ENCODE measurements at regions not wholly inside any gene's neighbourhood (a gene's known extent, or its start where the extent isn't known, plus 50 kb on each side); places are given as distances from the start of the nearest gene placed in this dataset.

- TF ChIP-seq REST (IDR thresholded peaks at IDR 0.05; ENCODE audit: unreplicated experiment) (no peak), STAT1 (IDR thresholded peaks at IDR 0.05; ENCODE audit: unreplicated experiment) (no peak)
These were observed 383.9 kb downstream of the TLR4 start (continued) for GRCh38 chr9:118088090-118088489.

GRCh38 chr9:118091226-118091625, 387.0 kb downstream of the TLR4 start:
- H3K27me3 Mint-ChIP-seq (ENCODE audit: insufficient read depth, low read depth, poor library complexity): no peaks in the 10 kb centered on the region
- Histone ChIP-seq H3K27me3 (ENCODE audit: insufficient read depth) (no peaks in the 10 kb centered on the region), H3F3A (replicated peaks; ENCODE audit: low read depth) (no peaks in the 10 kb centered on the region), H3K4me1 (ENCODE audit: insufficient read depth) (peaks cover 12% of the 10 kb centered on the region; the same call in 1 of the 2 replicates), H3K27ac (ENCODE audit: low read depth) (no peak overlapping the region), H3K79me2 (replicated peaks; ENCODE audit: insufficient read depth) (no peaks in the 10 kb centered on the region), H4K20me1 (replicated peaks; ENCODE audit: insufficient read depth) (no peaks in the 10 kb centered on the region), H3K4me3 (no peak overlapping the region), H3K36me3 (ENCODE audit: insufficient read depth) (no peaks in the 10 kb centered on the region), H2AFZ (no peak overlapping the region), H3K4me2 (no peak overlapping the region), H3K9me2 (ENCODE audit: insufficient read depth) (no peaks in the 10 kb centered on the region)
- DNase-seq (ENCODE audit: low spot score) (no peak), ATAC-seq (no peak)
- TF ChIP-seq NANOG (IDR thresholded peaks at IDR 0.05; ENCODE audit: borderline replicate concordance): no peak
- no peak for TF ChIP-seq ZNF462 (CRISPR knock-in tag; IDR thresholded peaks at IDR 0.05)
- no peak overlapping the region for H3K27ac Mint-ChIP-seq
- peaks cover 68% of the 10 kb centered on the region for H3K9me3 Mint-ChIP-seq
- H3K4me3 Mint-ChIP-seq: no peak overlapping the region
- H3K36me3 Mint-ChIP-seq (ENCODE audit: low read depth): peaks cover 3% of the 10 kb centered on the region; the same call in 2 of the 3 replicates
- peaks cover 5% of the 10 kb centered on the region; the same call in 1 of the 3 replicates for H3K4me1 Mint-ChIP-seq

Measured in GM23338 (cell line).